ENCODE measurements at regions not wholly inside any gene's neighbourhood (a gene's known extent, or its start where the extent isn't known, plus 50 kb on each side); places are given as distances from the start of the nearest gene placed in this dataset.

DNA sequence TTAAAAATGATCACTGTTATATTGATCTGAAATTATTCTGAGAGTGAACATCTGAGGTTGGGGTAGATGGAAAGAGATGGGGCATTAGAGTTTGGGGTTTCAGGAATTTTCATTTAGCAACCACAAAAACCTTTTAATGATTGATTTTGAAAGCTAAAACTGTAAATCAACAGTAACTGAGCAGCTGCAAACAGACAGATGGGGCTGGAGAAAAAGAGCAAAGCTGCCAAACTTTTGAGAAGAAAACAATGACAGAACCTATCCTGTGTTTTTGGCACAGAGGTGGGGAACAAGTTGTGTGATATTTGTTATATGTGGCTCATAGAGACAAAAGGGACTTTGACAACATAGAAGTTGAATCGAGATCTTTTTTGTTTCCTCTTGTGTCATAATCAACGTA, 415.8 kb upstream of the DSEL start:
- WGBS = 34% methylated on average over 2 of the region's 2 CpGs
- no peak for TF ChIP-seq RXRA (IDR thresholded peaks at IDR 0.05)
- TF ChIP-seq YY1 (IDR thresholded peaks at IDR 0.05) = no peak
- TF ChIP-seq, protein P1, sequence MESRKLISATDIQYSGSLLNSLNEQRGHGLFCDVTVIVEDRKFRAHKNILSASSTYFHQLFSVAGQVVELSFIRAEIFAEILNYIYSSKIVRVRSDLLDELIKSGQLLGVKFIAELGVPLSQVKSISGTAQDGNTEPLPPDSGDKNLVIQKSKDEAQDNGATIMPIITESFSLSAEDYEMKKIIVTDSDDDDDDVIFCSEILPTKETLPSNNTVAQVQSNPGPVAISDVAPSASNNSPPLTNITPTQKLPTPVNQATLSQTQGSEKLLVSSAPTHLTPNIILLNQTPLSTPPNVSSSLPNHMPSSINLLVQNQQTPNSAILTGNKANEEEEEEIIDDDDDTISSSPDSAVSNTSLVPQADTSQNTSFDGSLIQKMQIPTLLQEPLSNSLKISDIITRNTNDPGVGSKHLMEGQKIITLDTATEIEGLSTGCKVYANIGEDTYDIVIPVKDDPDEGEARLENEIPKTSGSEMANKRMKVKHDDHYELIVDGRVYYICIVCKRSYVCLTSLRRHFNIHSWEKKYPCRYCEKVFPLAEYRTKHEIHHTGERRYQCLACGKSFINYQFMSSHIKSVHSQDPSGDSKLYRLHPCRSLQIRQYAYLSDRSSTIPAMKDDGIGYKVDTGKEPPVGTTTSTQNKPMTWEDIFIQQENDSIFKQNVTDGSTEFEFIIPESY (IDR thresholded peaks at IDR 0.05) = no peak
- no peak for TF ChIP-seq HNF4G (IDR thresholded peaks at IDR 0.05)
- TF ChIP-seq NR2F2 (IDR thresholded peaks at IDR 0.05) = no peak
- DNase-seq (ENCODE audit: low spot score) = no peak

DNA sequence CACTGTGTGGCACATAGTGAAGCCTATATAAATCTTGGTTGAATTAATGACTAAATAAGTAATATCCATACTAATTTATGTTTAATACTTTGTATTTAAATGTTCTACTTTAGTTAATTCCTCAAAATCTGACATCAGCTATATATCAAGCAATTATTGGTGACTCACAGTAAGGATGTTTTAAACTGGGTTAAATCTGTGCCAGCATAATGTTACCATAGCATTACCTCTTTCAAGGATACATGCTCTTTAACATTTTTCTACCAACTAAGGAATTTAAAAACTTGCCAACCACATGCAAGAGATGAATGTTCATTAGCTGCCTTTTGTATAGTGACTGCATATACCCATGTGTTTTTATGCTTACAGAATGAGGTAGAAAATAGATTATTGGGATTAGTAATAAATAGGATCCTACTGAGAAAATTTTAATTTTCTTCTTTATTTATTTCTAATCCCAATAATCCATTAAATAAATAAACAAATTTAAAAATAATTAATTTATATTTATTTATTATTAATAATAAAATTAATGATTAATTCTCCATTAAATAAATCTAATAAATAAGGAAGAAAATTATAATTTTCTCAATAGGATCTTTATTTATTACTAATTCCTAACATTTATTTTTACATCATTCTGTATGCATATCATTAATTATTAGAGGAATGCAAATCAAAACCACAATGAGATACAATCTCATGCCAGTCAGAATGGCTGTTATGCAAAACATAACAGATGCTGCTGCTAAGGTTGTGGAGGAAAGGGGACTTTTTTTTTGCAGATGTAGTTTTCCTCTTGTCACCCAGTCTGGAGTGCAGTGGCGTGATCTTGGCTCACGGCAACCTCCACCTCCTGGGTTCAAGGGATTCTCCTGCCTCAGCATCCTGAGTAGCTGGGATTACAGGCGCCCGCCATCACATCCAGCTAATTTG, 410.7 kb upstream of the DSEL start:
- no peak overlapping the region for H3K9ac ChIP-seq (ENCODE audit: low read depth in 1 of 2, low read length in 2 of 2)
- H3K4me1 ChIP-seq (ENCODE audit: control insufficient read depth in 4 of 4, insufficient read depth in 4 of 4, low read length in 3 of 4) = no peaks in the 10 kb centered on the region
- H3K27me3 ChIP-seq (ENCODE audit: control insufficient read depth in 4 of 4, insufficient read depth in 4 of 4, low read length in 3 of 4) = peaks cover 0 to 3% (median 0%) of the 10 kb centered on the region in 4 donors
- 89% methylated on average over 4 of the region's 4 CpGs for WGBS
- H3K9me3 ChIP-seq (ENCODE audit: control insufficient read depth in 4 of 4, low read length in 3 of 4) = no peaks in the 10 kb centered on the region
- TF ChIP-seq JUND (IDR thresholded peaks at IDR 0.05) = no peak
- TF ChIP-seq, protein P1 (IDR thresholded peaks at IDR 0.05) = no peak
- TF ChIP-seq FOXA2 (IDR thresholded peaks at IDR 0.05) = no peak
- no peak for TF ChIP-seq YY1 (IDR thresholded peaks at IDR 0.05)
- no peak for TF ChIP-seq CTCF (IDR thresholded peaks at IDR 0.05; ENCODE audit: low read depth, low read length, missing input control)
- TF ChIP-seq RAD21 (IDR thresholded peaks at IDR 0.05) = no peak
- TF ChIP-seq NR2F2 (IDR thresholded peaks at IDR 0.05) = no peak
- H3K27ac ChIP-seq (ENCODE audit: low read depth in 1 of 2, low read length in 2 of 2) = no peak overlapping the region
- no peak overlapping the region for H3K4me3 ChIP-seq (ENCODE audit: low read depth in 1 of 3, low read length in 3 of 3)
- DNase-seq (ENCODE audit: low spot score) = no peak
- H3K36me3 ChIP-seq (ENCODE audit: control insufficient read depth in 4 of 4, insufficient read depth in 3 of 4, low read depth in 1 of 4, low read length in 3 of 4) = no peaks in the 10 kb centered on the region

More for the DNA sequence above, 415.8 kb upstream of the DSEL start:
- Histone ChIP-seq H3K9ac (ENCODE audit: low read depth in 1 of 2, low read length in 2 of 2) (no peak overlapping the region), H3K36me3 (ENCODE audit: control insufficient read depth in 4 of 4, insufficient read depth in 3 of 4, low read depth in 1 of 4, low read length in 3 of 4) (no peaks in the 10 kb centered on the region), H3K4me3 (ENCODE audit: low read depth in 1 of 3, low read length in 3 of 3) (no peak overlapping the region), H3K27me3 (ENCODE audit: control insufficient read depth in 4 of 4, insufficient read depth in 4 of 4, low read length in 3 of 4) (no peaks in the 10 kb centered on the region), H3K4me1 (ENCODE audit: control insufficient read depth in 4 of 4, insufficient read depth in 4 of 4, low read length in 3 of 4) (no peaks in the 10 kb centered on the region), H3K27ac (ENCODE audit: low read depth in 1 of 2, low read length in 2 of 2) (no peak overlapping the region), H3K9me3 (ENCODE audit: control insufficient read depth in 4 of 4, low read length in 3 of 4) (no peaks in the 10 kb centered on the region)

DNA sequence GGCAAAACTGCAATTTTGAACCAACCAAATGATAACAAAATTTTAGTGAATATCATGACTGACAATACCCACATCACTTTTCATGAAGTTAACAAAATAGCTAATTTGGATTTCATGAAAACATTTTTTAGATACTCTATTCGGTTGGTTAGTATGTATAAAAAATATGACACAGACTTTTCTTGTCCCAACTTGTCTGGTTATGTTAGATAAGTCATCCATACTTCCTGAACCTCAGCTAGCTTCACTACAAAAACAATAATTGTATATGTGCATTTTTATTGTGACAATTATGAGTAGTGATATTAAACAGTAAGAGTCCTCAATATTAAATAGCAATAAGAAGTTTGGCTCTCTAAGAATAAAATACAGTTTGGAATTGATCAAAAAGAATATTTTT, 408.1 kb upstream of the DSEL start:
- Histone ChIP-seq H3K36me3 (ENCODE audit: control insufficient read depth in 4 of 4, insufficient read depth in 3 of 4, low read depth in 1 of 4, low read length in 3 of 4) (no peaks in the 10 kb centered on the region), H3K9ac (ENCODE audit: low read depth in 1 of 2, low read length in 2 of 2) (no peak overlapping the region), H3K27me3 (ENCODE audit: control insufficient read depth in 4 of 4, insufficient read depth in 4 of 4, low read length in 3 of 4) (peaks cover 0 to 3% (median 0%) of the 10 kb centered on the region in 4 donors), H3K4me3 (ENCODE audit: low read depth in 1 of 3, low read length in 3 of 3) (no peak overlapping the region), H3K9me3 (ENCODE audit: control insufficient read depth in 4 of 4, low read length in 3 of 4) (no peaks in the 10 kb centered on the region), H3K27ac (ENCODE audit: low read depth in 1 of 2, low read length in 2 of 2) (no peak overlapping the region), H3K4me1 (ENCODE audit: control insufficient read depth in 4 of 4, insufficient read depth in 4 of 4, low read length in 3 of 4) (no peaks in the 10 kb centered on the region)
- DNase-seq (ENCODE audit: low spot score) = no peak
- WGBS = 61% methylated on average over 1 of the region's 1 CpG
- TF ChIP-seq HNF4A (conservative IDR thresholded peaks at IDR 0.05) = no peak
- TF ChIP-seq JUND (IDR thresholded peaks at IDR 0.05) = no peak
- no peak for TF ChIP-seq FOXA2 (IDR thresholded peaks at IDR 0.05)
- TF ChIP-seq NR2F2 (IDR thresholded peaks at IDR 0.05) = no peak
- no peak for TF ChIP-seq TAF1 (conservative IDR thresholded peaks at IDR 0.05)
- TF ChIP-seq RXRA (IDR thresholded peaks at IDR 0.05) = no peak
- TF ChIP-seq GABPA (IDR thresholded peaks at IDR 0.05 in 1 of 2, conservative IDR thresholded peaks at IDR 0.05 in 1 of 2) = no peak
- TF ChIP-seq RAD21 (IDR thresholded peaks at IDR 0.05) = no peak
- TF ChIP-seq YY1 (IDR thresholded peaks at IDR 0.05) = no peak
- TF ChIP-seq CTCF (IDR thresholded peaks at IDR 0.05; ENCODE audit: low read depth, low read length, missing input control) = no peak
- TF ChIP-seq, protein P1 (IDR thresholded peaks at IDR 0.05) = no peak
- TF ChIP-seq, protein P2, sequence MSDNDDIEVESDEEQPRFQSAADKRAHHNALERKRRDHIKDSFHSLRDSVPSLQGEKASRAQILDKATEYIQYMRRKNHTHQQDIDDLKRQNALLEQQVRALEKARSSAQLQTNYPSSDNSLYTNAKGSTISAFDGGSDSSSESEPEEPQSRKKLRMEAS (IDR thresholded peaks at IDR 0.05) = no peak
- TF ChIP-seq FOXA1 (IDR thresholded peaks at IDR 0.05) = no peak

Data from liver (tissue), 8 donors.